H1 (cell line): ENCODE measurements at regions not wholly inside any gene's neighbourhood (a gene's known extent, or its start where the extent isn't known, plus 50 kb on each side); places are given as distances from the start of the nearest gene placed in this dataset.

ENCODE experiments used
- CTCF ChIA-PET: fragments of 300-600 bp; sonication (Branson Sonifier 250); formaldehyde crosslinking; loops from one replicate; lab custom pipeline; 2021; ENCODE audit not compliant: partially characterized antibody; lab: Charles Lee
- POLR2A ChIA-PET: fragments of 300-600 bp; sonication (Branson Sonifier 250); formaldehyde crosslinking; loops from one replicate; lab custom pipeline; 2021; ENCODE audit warnings: inconsistent platforms; ENCODE audit not compliant: partially characterized antibody; lab: Charles Lee
- DNase-seq, 2 experiments: peaks; one replicate each; pipeline versions ENCODE4 v3.0.0 to v3.0.0-alpha.2; 2010 to 2022; ENCODE audit warnings: low spot score in 2 of 2, low read depth in 1 of 2, mixed read lengths in 1 of 2
- FAIRE-seq: peaks from 2 replicates; lab custom pipeline; 2011; peaks lifted over from hg19 to GRCh38; lab: Jason Lieb, UNC
- H2AFZ ChIP-seq: 2 replicates; pipeline ENCODE4 v1.8.1; 2012; ENCODE audit warnings: low read length, inconsistent platforms
- H2AK5ac ChIP-seq: 2 replicates; pipeline ENCODE4 v1.6.1; 2013; ENCODE audit warnings: low read depth, low read length
- H2BK120ac ChIP-seq: replicated peaks from 2 replicates; pipeline ENCODE3; 2013; ENCODE audit warnings: low read depth, low read length, inconsistent platforms
- H2BK12ac ChIP-seq: 2 replicates; pipeline ENCODE4 v1.6.1; 2013; ENCODE audit warnings: low read depth, low read length
- H2BK15ac ChIP-seq: 2 replicates; pipeline ENCODE4 v1.6.1; 2013; ENCODE audit warnings: low read length
- H2BK20ac ChIP-seq: 2 replicates; pipeline ENCODE4 v1.6.1; 2013; ENCODE audit warnings: low read length
- H2BK5ac ChIP-seq: 2 replicates; pipeline ENCODE4 v1.6.1; 2013; ENCODE audit warnings: low read depth, low read length
- H3K14ac ChIP-seq: 2 replicates; pipeline ENCODE4 v1.6.1; 2013; ENCODE audit warnings: inconsistent platforms; ENCODE audit not compliant: insufficient read length
- H3K18ac ChIP-seq: 2 replicates; pipeline ENCODE4 v1.6.1; 2013; ENCODE audit warnings: low read length; ENCODE audit errors: extremely low read depth
- H3K23ac ChIP-seq: 2 replicates; pipeline ENCODE4 v1.6.1; 2013; ENCODE audit warnings: inconsistent platforms; ENCODE audit not compliant: insufficient read length
- H3K23me2 ChIP-seq: 2 replicates; pipeline ENCODE4 v1.6.1; 2013; ENCODE audit warnings: low read depth, low read length
- H3K27ac ChIP-seq: 2 replicates; pipeline ENCODE4 v1.6.1; 2011; ENCODE audit warnings: low read depth, low read length, inconsistent platforms
- H3K27me3 ChIP-seq, 4 experiments: replicated peaks in 1 of 4; 1 replicate in 1 of 4; 2 replicates in 3 of 4; pipeline versions ENCODE4 v1.6.1 to v1.8.1; 2011 to 2013; ENCODE audit warnings: low read length in 3 of 4, mild to moderate bottlenecking in 3 of 4, inconsistent platforms in 2 of 4, mixed read lengths in 2 of 4, moderate library complexity in 1 of 4; ENCODE audit not compliant: control insufficient read depth in 3 of 4, insufficient read depth in 3 of 4; ENCODE audit errors: extremely low read depth in 1 of 4
- H3K36me3 ChIP-seq, 4 experiments: 2 replicates each; pipeline versions ENCODE4 v1.6.1 to v1.8.1; 2011 to 2013; ENCODE audit warnings: mild to moderate bottlenecking in 4 of 4, low read length in 3 of 4, moderate library complexity in 2 of 4, control low read depth in 1 of 4, inconsistent platforms in 1 of 4; ENCODE audit not compliant: insufficient read depth in 4 of 4, control insufficient read depth in 2 of 4
- H3K4ac ChIP-seq: replicated peaks from 2 replicates; pipeline ENCODE3; 2013; ENCODE audit warnings: low read length, low read depth, mixed read lengths, inconsistent platforms; ENCODE audit not compliant: insufficient read length
- H3K4me1 ChIP-seq, 4 experiments: replicated peaks in 1 of 4; 1 replicate in 1 of 4; 2 replicates in 3 of 4; pipeline versions ENCODE4 v1.6.1 to v1.8.1; 2011 to 2013; ENCODE audit warnings: low read length in 3 of 4, inconsistent platforms in 2 of 4, mixed read lengths in 1 of 4; ENCODE audit not compliant: insufficient read depth in 4 of 4, control insufficient read depth in 3 of 4
- H3K4me2 ChIP-seq, 2 experiments: 2 replicates each; pipeline versions ENCODE4 v1.6.1 to v1.8.1; 2011 to 2013; ENCODE audit warnings: low read depth in 2 of 2, low read length in 2 of 2, control low read depth in 1 of 2, inconsistent platforms in 1 of 2, mild to moderate bottlenecking in 1 of 2; ENCODE audit not compliant: insufficient read depth in 1 of 2
- H3K4me3 ChIP-seq, 4 experiments: fragments of 200-600, 300-600 bp in 1 of 4; sonication (generic), shearing (Covaris generic), sonication (Bioruptor Twin) in 1 of 4; 2 replicates each; pipeline versions ENCODE4 v1.5.1 to v1.8.1; 2011 to 2016; ENCODE audit warnings: low read length in 4 of 4, low read depth in 3 of 4, control low read depth in 2 of 4, inconsistent platforms in 2 of 4, mild to moderate bottlenecking in 2 of 4, mixed read lengths in 1 of 4, moderate library complexity in 1 of 4; ENCODE audit not compliant: insufficient read depth in 2 of 4; ENCODE audit errors: extremely low read depth in 1 of 4
- H3K56ac ChIP-seq: replicated peaks from 2 replicates; pipeline ENCODE3; 2013; ENCODE audit warnings: low read depth, mild to moderate bottlenecking, mixed read lengths, low read length, inconsistent platforms; ENCODE audit not compliant: insufficient read length
- H3K79me1 ChIP-seq: 2 replicates; pipeline ENCODE4 v1.6.1; 2013; ENCODE audit warnings: low read depth, low read length, control low read depth
- H3K79me2 ChIP-seq, 2 experiments: 2 replicates each; pipeline versions ENCODE4 v1.6.1 to v1.8.1; 2012 to 2013; ENCODE audit warnings: low read length in 2 of 2, mild to moderate bottlenecking in 2 of 2, inconsistent platforms in 1 of 2; ENCODE audit not compliant: insufficient read depth in 2 of 2, control insufficient read depth in 1 of 2
- H3K9ac ChIP-seq, 4 experiments: replicated peaks in 1 of 4; 1 replicate in 1 of 4; 2 replicates in 3 of 4; pipeline versions ENCODE4 v1.6.1 to v1.8.1; 2011 to 2013; ENCODE audit warnings: low read depth in 3 of 4, low read length in 3 of 4, control low read depth in 2 of 4, mild to moderate bottlenecking in 2 of 4, moderate library complexity in 2 of 4, inconsistent platforms in 1 of 4; ENCODE audit errors: extremely low read depth in 1 of 4
- H3K9me3 ChIP-seq, 2 experiments: 2 replicates each; pipeline versions ENCODE4 v1.6.1 to v1.8.1; 2012 to 2013; ENCODE audit warnings: mild to moderate bottlenecking in 2 of 2, moderate library complexity in 2 of 2, control low read depth in 1 of 2, inconsistent platforms in 1 of 2, low read depth in 1 of 2, low read length in 1 of 2, mixed read lengths in 1 of 2; ENCODE audit not compliant: insufficient read depth in 2 of 2
- H4K20me1 ChIP-seq, 2 experiments: replicated peaks in 1 of 2; 2 replicates each; pipeline versions ENCODE3 to v1.8.1; 2011 to 2013; ENCODE audit warnings: inconsistent platforms in 2 of 2, low read length in 2 of 2, mild to moderate bottlenecking in 1 of 2; ENCODE audit not compliant: insufficient read depth in 2 of 2, control insufficient read depth in 1 of 2
- H4K5ac ChIP-seq: 2 replicates; pipeline ENCODE4 v1.6.1; 2013; ENCODE audit warnings: low read length, low read depth, mixed read lengths, inconsistent platforms; ENCODE audit not compliant: insufficient read length
- H4K8ac ChIP-seq: 2 replicates; pipeline ENCODE4 v1.8.0; 2013; ENCODE audit warnings: mild to moderate bottlenecking, moderate library complexity, low read length, inconsistent platforms; ENCODE audit not compliant: insufficient read depth; ENCODE audit errors: extremely low read depth
- H4K91ac ChIP-seq: replicated peaks from 2 replicates; pipeline ENCODE3; 2013; ENCODE audit warnings: low read length, mixed read lengths, inconsistent platforms; ENCODE audit not compliant: insufficient read length
- EP300 ChIP-seq, 2 experiments: IDR thresholded peaks; 1 replicate in 1 of 2; 2 replicates in 1 of 2; pipeline ENCODE4 v1.6.1; 2011 to 2012; ENCODE audit warnings: low read depth in 2 of 2, low read length in 2 of 2, mild to moderate bottlenecking in 2 of 2, borderline replicate concordance in 1 of 2, inconsistent platforms in 1 of 2, moderate library complexity in 1 of 2
- NANOG ChIP-seq: IDR thresholded peaks from 2 replicates; pipeline ENCODE4 v1.6.1; 2011; ENCODE audit warnings: low read length, low read depth, mild to moderate bottlenecking, inconsistent platforms; ENCODE audit not compliant: insufficient read depth, poor library complexity, severe bottlenecking
- WGBS, 2 experiments: shearing (Covaris generic) in 1 of 2; methylation state at CpG; one replicate each; pipeline versions ENCODE4 v1.1.6 to v1.1.7; 2013 to 2015; ENCODE audit warnings: low lambda C conversion rate in 2 of 2, mixed read lengths in 2 of 2, inconsistent platforms in 1 of 2, low coverage in 1 of 2, missing lambda C conversion rate in 1 of 2; ENCODE audit not compliant: insufficient replicate concordance in 2 of 2, insufficient coverage in 1 of 2, insufficient read length in 1 of 2; ENCODE audit errors: extremely low coverage in 1 of 2, missing lambda C conversion rate in 1 of 2; 5-methylcytosine and 5-hydroxymethylcytosine counted together

DNA sequence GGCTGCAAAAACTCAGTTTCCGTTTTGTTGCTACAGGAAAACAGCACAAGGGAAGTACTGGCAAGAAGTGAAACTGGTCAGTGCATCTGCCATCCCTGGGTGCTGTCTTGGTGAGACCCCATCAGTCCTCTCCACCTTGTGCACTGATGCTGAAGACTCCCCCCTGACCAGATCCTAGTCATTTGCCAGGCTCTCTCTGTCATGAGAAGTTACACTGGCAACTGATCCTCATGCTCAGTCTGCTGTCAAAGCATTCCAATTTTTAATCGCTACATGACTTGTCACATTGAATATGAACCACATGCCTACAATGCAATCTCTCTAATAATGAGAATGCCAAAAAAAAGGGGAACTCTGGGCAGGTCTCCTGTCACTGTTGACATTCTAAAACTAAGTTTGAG, 296.5 kb downstream of the ZIC1 start:
- TF ChIP-seq NANOG (no peak), EP300 (IDR thresholded peaks at IDR 0.05; ENCODE audit: borderline replicate concordance in 1 of 2, low read depth in 2 of 2, low read length in 2 of 2) (no peak)
- Histone ChIP-seq H2BK120ac (no peak overlapping the region), H2AFZ (no peak overlapping the region), H3K9me3 (no peaks in the 10 kb centered on the region), H3K18ac (no peak overlapping the region), H2BK12ac (no peak overlapping the region), H3K36me3 (no peaks in the 10 kb centered on the region), H3K56ac (no peak overlapping the region), H2AK5ac (no peak overlapping the region), H3K27me3 (peaks cover 0 to under 1% (median 0%) of the 10 kb centered on the region in 4 experiments; a peak in 1 of 7 replicates), H3K23me2 (no peaks in the 10 kb centered on the region), H2BK5ac (no peak overlapping the region), H3K4ac (no peak overlapping the region), H3K14ac (no peak overlapping the region), H3K27ac (no peak overlapping the region), H2BK15ac (no peak overlapping the region), H4K8ac (no peak overlapping the region), H3K79me2 (no peaks in the 10 kb centered on the region), H3K23ac (no peak overlapping the region), H4K20me1 (no peaks in the 10 kb centered on the region), H4K91ac (no peak overlapping the region), H3K4me2 (no peak overlapping the region), H3K4me1 (no peaks in the 10 kb centered on the region), H3K9ac (no peak overlapping the region), H3K79me1 (no peaks in the 10 kb centered on the region), H2BK20ac (no peak overlapping the region), H3K4me3 (no peak overlapping the region), H4K5ac (no peak overlapping the region)
- DNase-seq, result no peak
- CTCF ChIA-PET, result interaction anchor here (0.6 kb wide), 1 partner anchor 315 kb away, joined by 4 read pairs; no protein-coding TSS in a partner anchor
- WGBS, 2 experiments, result 87% methylated on average over 2 of the region's 2 CpGs; no CpG with 5 or more reads in 1 of the 2 experiments
- POLR2A ChIA-PET, result no interaction called here
- FAIRE-seq, result no peak
